NAMALWA (cell line): ENCODE measurements at regions not wholly inside any gene's neighbourhood (a gene's known extent, or its start where the extent isn't known, plus 50 kb on each side); places are given as distances from the start of the nearest gene placed in this dataset.

ENCODE experiments used
- DNase-seq: peaks from one replicate; pipeline ENCODE4 v3.0.0-alpha.2; 2015; ENCODE audit warnings: low spot score

DNA sequence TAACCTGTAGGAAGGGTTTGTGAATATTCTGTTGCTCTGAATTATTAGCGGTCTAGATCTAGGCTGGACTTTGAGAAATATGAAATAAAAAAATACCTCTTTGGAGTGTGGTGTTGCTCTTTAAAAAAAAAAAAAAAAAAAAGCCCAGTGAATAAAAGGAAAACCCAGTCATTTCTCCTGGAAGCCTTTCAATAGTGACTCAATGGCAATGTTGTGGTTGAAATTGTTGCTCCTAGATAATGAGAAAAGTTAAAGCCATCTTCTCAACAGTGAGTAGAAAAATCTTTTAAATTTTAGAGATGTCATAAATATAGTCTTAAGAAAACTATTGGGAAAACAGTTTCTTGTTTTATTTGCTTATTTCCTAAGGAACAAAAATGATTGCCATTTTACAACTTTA, 135.3 kb downstream of the RFC3 start:
- DNase-seq = no peak

DNA sequence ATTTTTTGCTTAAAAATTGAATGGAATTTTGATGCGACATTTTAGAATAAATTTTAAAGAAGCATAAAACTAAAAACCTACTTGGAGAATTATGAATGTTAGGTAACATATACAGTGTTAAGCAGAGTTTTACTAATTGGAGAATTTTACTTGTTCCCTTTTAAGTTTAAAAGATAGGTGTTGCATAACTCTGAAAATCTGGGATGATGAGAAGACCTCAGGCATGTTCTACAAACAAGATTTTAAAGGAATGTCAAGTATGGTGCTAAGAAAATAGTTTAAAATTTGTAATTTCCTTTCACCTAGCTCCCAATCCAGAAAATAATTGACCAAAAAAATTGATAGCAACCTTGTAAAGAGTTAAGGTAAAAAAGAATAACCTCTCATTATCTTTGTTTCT, 135.8 kb downstream of the RFC3 start:
- DNase-seq = no peak

DNA sequence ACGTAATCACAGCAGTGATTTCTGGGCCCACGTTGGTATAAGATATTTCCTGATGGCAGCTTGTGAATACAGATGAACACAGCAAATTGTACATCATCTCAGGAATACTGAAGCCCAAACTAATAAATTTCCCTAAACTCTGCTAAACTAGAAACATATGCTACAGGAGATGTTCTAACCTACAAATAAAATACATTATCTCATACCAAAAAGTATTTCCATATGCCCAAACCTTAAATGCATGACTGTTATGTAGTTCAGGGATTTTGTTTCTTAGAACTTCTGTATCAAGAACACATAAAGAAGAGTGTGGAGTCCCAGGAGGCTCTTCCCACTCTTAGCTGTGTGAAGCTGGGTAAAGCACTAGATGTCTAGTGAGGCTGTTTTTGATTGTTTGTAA, 138.4 kb downstream of the RFC3 start:
- DNase-seq = no peak

DNA sequence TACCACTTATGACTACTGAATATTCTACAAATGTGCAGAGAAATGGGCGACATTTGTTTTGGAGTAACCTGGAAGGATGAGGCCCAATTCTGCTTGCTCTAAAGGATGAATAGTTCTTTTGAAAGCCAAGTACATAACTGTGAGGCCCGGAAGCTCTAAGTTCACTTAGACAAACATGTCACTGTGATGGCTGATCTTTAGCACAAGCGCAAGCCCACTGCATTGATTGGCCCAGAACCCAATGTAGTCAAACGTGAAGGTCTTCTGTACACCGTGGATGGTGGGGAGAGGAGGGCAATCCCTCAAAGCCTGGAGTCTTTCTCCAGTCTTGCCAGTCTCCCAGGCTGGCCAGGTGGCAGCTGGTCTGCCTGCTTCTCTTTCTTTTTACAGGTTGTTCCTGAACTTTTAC, 139.6 kb downstream of the RFC3 start:
- DNase-seq = no peak

DNA sequence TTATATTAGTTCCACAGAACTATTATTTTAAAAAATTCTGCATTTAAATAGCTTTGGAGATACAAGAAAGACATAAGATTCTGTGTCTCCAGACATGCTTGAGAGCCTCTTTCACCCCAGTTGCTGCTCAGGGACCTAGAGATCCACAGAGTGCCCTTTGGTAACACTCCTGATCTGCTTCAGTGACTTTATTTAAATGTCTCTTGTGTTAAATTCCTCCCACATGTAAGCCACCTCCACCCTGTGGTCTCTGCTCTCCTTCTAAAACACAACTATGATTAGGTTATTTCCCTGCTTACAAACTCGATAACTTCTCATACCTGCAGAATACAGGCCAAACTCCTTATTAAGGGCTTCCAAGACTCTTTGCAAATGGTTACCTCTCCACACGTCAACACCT, 141.0 kb downstream of the RFC3 start:
- DNase-seq = no peak

DNA sequence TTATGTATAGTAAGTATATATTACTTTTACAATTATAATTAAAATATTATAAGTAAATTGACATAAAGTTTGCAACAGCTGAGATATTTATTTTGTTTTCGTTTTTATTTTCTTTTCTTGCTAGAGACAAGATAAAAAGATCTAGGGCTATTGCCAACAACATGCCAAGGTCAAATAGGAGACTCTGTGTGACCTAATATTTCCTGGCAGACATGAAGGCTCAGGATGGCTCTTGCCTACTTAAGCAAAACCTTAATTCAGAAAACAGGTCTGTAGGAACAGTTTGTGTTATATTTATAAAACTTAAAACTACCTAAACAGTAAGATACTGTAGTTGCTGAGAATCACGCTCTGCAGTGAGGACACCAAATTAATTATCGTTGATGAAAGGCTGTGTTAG, 145.2 kb downstream of the RFC3 start:
- DNase-seq = no peak

DNA sequence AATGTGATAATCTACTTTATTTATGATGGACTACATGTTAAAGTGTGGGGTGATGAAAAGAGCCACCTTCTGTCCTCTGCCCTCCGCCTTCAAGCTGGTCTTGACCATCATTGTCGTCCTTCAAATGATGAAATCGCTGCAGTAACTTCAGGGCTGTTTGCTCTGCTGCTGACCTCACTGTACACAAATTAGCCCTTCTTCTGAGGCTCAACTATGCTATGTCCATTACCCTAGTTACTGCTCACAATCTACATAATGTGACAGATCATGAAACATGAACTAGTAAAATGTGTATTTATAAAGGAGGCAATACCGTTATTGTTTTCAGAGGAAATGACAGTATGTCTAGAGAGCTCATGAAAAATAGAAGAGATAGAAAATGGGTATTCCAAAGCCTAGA, 145.9 kb downstream of the RFC3 start:
- DNase-seq = no peak

DNA sequence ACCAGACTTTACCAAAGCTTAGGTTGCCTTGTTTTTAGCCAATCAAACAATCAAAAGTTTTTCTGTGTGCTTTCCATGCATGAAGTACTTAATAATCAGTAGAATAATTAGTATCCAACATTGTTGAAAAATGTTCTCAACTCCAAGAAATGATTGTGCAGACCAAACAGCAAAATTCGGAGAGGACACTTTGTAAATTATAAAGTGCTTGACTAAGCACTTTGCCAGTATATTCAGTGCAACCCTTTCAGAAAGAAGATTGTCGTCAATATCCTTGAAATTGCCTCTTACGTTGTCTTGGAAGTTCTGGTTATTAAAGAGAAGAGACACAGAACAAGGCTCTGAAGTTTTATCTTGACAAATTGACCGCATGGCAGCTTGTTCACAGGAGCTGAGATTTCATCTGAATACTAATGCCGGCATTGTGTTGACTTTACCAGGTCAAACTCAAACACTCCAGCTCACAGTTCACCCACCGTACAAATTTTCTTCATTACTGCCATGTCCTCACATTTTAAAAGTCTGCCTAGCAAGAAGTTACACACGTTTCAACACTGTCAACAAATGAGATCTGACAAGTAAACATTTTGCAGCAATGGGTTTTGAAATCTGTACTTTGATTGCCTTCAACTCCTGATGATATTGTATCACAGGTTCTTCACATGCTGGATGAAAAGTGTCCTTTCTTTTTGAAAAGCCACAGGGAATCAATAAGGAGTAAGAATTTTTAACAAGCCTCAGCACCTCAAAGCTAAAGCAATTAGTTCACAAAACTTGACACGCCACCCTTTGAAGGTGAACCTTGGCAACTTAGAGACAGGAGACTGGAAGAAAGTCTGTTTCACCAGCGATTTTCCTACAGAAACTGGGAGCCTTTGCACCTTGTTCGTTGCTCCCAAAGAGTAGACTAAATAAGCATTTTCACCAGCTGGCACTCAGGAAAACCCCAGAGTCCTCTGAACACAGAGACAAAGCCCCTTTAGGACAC, 150.9 kb downstream of the RFC3 start:
- DNase-seq = no peak

DNA sequence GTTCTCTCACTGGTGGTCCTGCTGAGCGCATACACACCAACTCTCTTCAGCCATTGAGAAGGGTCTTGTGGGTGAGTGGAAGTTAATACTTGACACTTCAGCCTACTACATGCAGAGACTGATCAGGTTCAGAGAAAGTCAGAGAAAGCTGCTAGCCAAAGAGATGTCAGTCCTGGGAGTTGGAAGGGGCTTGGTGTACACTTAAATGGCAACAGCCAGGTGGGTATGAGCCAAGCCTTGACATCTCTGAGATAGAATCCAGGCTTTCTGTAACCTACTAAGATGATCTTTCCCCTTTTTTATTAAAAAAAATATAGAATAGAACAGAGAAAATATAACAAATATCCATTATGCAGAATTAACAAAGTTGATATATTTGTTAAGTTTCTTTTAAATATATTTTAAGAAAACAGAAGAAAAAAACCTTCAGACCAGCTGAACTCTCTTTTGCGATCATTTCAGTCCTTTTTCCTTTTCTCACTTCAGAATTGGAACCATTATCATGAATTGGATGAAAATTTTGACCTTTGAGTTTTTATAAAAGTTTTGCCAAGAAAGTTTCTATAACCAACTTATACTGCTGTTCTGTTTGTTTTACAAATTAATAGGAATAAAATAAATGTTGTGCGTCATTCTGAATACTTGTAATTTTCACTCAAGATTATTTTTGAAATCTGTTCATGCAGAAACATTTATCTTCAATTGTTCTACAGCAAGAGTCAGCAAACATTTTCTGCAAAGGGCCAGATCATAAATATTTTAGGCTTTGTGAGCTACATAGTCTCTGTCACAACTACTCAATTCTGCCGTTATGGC, 153.0 kb downstream of the RFC3 start:
- DNase-seq = no peak

DNA sequence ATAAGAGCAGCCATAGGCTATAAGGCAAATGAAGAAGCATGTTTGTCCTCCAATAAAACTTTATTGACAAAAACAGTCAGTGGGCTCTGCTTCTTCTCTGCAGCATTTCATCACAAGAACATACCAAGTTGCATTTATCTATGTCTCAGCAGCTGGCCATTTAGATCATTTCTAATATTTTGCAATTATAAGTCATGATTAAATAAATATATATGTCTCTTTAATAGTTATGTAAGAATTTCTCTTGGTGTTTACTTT, 153.5 kb downstream of the RFC3 start:
- no peak for DNase-seq

DNA sequence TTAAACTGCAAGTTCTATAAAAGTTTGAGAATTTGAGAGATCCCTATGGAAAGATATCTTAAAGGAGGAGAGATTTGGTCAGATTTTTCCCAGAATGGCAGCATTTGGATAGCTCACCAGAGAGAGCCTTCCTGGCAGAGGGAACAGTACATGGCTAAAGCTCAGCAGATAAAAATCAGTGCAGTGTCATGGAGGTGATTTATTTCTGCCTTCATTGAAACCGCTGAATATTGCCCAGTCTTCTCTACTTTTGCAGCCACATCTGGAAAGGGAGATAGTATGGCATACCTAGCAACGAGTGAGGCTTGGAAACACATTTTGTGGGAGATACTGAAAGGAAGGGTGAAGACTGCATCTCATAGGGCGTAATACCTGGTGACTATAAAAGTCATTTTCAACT, 155.2 kb downstream of the RFC3 start:
- DNase-seq = no peak

DNA sequence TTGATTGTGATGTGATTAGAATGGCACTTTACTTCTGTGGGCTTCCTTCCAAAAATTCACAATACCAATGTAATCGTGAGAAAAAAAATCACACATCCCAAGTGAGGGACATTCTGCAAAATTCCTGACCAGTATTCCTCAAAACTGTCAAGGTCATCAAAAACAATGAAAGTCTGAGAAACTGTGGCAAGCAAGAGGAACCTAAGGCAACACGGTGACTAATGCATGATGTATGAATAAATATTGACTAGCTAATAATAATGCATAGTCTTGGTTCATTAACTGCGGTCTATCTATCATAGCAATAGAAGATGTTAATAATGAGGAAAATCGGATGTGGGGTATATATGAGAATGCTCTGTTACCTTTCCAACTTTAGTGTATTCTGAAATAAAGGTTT, 159.0 kb downstream of the RFC3 start:
- DNase-seq = no peak

DNA sequence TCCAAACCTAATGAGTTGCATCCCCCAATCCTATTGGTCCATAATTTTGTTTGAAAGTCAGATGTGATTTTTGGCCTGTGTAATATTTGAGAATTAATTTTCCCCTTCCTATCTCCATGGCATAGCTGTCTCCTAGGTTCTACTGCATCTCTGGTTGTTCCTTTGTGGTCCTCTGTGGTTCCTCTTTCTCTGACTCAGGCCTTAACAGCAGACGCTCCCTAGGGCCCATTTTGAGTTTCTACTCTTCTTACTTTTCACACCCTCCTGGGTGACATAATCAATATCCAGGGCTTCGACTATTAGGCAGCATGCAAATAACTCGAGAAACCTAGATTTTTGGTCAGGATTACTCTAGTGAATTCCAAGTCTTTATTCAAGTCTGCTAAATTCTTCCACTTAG, 160.7 kb downstream of the RFC3 start:
- no peak for DNase-seq

DNA sequence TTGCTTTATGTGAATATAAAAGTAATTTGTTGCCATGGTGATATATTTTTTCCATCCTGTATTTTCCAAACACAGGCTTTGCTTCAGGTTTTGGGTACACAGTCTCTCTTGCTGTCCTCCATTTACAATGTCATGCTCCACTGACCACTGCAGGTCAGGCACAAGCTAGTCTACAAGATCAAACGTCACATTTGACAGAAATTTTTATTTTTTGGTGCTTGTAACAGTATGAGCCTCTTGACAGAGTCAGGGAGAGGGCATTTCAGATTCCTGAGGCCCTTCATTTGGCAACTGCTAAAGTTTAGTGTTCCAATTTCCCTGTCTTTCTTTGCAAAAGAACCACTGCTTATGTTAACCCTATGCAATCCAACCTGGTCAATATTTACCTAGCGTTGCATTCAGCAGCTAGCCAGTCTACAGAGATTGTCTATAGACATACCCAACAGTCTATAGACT, 175.0 kb downstream of the RFC3 start:
- DNase-seq = peak; percentile 74

DNA sequence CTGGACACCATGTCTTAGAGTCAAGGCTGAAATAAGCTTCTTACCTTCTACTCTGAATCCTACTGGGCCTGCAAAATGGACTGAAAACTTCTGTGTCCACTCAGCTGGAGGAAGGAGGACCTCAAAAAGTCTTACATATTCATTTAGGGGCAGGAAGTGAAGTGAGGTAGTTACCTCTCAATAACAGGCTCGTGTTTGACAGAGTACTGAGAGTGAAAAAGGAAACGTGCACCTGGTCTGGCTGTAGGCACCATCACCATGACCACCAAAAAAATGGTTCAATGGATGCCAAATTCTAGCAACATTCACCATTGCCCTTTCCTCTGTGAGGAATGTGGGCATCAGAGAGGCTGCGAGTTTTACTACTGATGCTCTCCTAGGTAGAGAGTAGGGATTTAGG, 176.2 kb downstream of the RFC3 start:
- peak; percentile 22 for DNase-seq

DNA sequence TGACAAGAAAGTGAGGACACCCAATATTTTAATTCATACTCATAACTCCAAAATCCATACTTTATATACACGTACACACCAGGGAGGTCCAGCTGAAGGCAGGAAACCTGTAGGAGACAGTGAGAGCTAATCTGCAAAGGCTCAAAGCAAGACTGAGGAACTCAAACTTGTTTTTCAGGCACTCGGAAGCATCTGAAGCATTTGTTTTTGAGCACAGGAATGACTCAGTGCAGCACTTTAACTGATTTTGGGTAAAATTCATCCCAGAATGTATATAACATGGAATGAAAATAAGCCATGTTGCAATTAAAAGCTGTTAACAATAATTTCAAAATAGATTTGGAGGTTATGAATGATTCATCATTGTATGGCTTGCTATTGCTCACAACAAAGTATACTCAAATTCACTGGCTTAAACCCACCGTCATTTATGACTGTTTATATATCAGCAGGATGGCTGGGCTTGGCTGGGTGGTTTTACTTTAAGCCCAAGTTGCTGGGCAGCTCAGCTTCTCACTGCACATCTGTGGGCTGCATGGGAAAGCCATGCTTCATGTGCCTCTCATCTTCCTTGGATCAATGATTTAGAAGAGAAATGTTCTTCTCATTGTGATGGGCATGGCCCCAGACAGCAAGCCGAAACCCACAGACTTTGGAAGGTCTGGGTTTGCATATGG, 177.0 kb downstream of the RFC3 start:
- no peak for DNase-seq

DNA sequence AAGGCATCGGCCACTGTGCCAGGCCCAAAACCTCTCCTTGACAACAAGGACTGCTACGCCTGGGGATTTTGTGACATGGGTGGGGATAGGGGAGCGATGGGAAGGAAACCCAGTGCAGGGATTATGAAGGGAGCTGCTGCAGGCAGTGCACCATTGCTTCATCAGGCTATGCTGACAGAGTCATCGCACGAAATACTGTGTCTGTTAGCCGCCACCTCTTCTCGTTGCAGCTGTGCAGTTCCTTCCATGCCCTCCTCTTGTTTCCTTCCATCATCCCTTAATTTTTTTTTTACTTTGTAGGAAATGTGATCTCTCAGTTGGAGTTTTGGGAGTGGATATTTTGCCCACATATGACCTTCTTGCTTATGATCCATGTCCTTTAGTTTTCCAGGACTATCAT, 178.7 kb downstream of the RFC3 start:
- DNase-seq = no peak

DNA sequence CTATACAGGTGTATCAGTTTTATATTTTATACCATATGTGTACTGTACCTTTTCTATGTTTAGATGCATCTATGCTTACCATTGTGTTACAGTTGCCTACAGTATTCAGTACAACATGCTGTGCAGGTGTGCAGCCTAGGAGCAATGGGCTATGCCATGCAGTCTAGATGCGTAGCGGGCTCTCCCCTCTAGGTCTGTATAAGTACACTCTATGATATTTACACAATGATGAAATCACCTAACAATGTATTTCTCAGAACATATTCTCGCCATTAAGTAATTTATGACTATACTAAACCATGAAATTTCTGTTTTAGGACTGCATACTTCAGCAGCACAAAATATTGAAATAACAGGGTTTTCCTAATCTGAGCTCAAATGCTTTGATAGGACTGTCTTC, 179.6 kb downstream of the RFC3 start:
- no peak for DNase-seq

DNA sequence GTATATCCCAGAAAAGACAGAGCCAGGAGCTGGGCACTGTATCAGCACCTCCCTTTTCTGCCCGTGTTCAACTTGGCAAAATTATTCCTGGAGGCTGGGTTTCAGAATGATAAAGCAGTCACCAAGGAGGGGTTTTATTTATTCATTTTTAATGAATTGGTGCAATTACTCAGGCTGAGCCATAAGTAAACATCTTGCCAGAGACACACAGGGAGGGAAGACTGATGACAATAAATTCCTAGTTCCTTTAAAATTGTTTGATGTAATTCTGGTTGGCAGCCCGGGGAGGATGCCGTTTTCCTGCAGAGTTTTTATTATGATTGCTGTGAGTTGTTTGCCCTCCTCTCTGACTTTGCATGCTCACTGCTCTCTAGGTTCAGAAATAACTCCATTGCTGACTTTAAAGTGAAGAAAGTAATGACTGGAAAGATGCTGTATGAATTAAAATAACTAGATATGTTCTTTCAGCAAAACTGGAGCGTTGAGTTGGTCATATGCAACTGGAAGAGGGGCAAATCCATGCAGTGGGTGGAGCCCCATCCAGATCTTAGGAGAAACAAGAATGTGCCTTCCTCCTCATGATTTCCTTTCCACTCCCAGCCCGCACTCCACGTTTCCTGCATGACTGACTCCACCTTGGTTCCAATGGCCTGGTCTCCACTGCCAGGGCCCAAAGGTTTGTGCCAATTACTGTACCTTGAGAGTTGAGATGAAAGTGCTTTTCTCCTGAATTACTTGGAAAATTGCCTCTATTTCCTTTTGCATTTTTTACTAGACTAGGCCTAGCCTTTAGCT, 182.1 kb downstream of the RFC3 start:
- no peak for DNase-seq

DNA sequence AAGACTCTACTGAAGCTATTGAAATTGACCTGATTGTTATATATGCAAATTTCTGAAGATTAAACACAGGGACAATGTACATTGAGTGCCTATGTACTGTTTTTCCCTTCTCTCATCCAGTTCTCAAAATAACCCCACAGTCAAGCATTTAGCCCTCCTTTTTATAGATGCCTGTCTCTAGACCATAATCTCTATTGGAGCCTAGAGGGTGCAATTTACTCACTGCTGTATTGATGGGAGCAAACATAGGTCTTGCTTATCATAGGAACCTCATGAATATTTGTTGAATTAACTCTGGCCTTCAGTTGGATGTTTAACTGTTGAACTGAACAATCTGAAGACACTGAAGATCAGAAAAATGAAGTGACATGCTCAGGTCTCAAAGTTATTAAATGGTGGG, 183.0 kb downstream of the RFC3 start:
- no peak for DNase-seq

DNA sequence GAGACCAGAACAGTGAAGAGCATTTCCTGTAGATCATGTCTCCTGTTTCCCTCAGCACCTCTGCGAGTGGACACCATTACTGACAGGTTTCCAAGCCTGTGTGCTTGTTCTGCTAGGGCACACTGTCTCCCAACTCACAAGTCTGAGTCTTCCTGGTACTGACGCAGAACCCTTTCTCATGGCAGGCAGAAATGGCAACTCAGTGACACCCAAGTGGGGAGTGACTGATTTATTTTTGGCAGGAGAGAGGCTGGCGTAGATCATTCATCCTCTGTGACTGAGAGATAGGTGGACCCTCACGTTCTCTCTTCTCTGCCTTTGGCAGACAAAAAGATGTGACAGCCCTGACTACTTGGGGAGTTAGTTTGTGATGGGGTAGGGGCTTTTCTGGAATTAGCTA, 183.4 kb downstream of the RFC3 start:
- no peak for DNase-seq

DNA sequence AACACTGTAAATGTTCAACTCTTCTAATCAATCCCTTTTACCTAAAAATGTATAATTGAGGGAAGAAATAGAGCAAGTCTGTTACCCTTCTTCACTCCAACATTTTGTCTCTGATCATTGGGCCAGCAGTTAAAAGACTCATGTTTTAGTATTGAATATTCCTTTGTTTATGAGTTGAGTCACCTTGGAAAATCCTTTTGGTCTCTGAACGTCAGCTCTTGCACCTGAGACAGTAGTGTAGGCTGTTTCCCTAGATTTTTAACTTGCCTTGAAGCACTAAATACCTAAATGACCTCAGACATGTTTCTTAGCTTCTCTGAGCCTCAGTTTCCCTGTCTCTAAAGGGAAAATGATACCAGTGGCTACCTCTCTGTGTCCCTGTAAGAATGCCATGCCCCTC, 184.2 kb downstream of the RFC3 start:
- no peak for DNase-seq
